ENCODE measurements at regions not wholly inside any gene's neighbourhood (a gene's known extent, or its start where the extent isn't known, plus 50 kb on each side); places are given as distances from the start of the nearest gene placed in this dataset.
A peak's percentile ranks its signal among the peaks of the same experiment; 100 is the strongest.

GRCh38 chr3:152060701-152061100, 187.3 kb downstream of the SUCNR1 start (continued):
- TF ChIP-seq, protein P1, sequence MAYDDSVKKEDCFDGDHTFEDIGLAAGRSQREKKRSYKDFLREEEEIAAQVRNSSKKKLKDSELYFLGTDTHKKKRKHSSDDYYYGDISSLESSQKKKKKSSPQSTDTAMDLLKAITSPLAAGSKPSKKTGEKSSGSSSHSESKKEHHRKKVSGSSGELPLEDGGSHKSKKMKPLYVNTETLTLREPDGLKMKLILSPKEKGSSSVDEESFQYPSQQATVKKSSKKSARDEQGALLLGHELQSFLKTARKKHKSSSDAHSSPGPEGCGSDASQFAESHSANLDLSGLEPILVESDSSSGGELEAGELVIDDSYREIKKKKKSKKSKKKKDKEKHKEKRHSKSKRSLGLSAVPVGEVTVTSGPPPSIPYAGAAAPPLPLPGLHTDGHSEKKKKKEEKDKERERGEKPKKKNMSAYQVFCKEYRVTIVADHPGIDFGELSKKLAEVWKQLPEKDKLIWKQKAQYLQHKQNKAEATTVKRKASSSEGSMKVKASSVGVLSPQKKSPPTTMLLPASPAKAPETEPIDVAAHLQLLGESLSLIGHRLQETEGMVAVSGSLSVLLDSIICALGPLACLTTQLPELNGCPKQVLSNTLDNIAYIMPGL (CRISPR knock-in tag; IDR thresholded peaks at IDR 0.05) = no peak
- TF ChIP-seq GTF2I (CRISPR knock-in tag; conservative IDR thresholded peaks at IDR 0.05) = no peak
- no peak for TF ChIP-seq KAT7 (CRISPR knock-in tag; IDR thresholded peaks at IDR 0.05; ENCODE audit: borderline replicate concordance)
- no peak for TF ChIP-seq TEAD1 (CRISPR knock-in tag; IDR thresholded peaks at IDR 0.05)
- no peak for TF ChIP-seq SMAD4 (CRISPR knock-in tag; IDR thresholded peaks at IDR 0.05)
- no peak for TF ChIP-seq FOXP1 (CRISPR knock-in tag; IDR thresholded peaks at IDR 0.05; ENCODE audit: borderline replicate concordance)
- TF ChIP-seq, protein P2, sequence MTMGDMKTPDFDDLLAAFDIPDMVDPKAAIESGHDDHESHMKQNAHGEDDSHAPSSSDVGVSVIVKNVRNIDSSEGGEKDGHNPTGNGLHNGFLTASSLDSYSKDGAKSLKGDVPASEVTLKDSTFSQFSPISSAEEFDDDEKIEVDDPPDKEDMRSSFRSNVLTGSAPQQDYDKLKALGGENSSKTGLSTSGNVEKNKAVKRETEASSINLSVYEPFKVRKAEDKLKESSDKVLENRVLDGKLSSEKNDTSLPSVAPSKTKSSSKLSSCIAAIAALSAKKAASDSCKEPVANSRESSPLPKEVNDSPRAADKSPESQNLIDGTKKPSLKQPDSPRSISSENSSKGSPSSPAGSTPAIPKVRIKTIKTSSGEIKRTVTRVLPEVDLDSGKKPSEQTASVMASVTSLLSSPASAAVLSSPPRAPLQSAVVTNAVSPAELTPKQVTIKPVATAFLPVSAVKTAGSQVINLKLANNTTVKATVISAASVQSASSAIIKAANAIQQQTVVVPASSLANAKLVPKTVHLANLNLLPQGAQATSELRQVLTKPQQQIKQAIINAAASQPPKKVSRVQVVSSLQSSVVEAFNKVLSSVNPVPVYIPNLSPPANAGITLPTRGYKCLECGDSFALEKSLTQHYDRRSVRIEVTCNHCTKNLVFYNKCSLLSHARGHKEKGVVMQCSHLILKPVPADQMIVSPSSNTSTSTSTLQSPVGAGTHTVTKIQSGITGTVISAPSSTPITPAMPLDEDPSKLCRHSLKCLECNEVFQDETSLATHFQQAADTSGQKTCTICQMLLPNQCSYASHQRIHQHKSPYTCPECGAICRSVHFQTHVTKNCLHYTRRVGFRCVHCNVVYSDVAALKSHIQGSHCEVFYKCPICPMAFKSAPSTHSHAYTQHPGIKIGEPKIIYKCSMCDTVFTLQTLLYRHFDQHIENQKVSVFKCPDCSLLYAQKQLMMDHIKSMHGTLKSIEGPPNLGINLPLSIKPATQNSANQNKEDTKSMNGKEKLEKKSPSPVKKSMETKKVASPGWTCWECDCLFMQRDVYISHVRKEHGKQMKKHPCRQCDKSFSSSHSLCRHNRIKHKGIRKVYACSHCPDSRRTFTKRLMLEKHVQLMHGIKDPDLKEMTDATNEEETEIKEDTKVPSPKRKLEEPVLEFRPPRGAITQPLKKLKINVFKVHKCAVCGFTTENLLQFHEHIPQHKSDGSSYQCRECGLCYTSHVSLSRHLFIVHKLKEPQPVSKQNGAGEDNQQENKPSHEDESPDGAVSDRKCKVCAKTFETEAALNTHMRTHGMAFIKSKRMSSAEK (CRISPR knock-in tag; IDR thresholded peaks at IDR 0.05; ENCODE audit: borderline replicate concordance) = no peak
- no peak for TF ChIP-seq FOXJ3 (CRISPR knock-in tag; IDR thresholded peaks at IDR 0.05; ENCODE audit: borderline replicate concordance)

GRCh38 chr3:152061296-152061695, 187.9 kb downstream of the SUCNR1 start:
- ChIA-PET POLR2A (no interaction called here), CTCF (no interaction called here)
- peaks cover 7% of the 10 kb centered on the region; the same call in 1 of the 2 replicates for H3K9me3 Mint-ChIP-seq
- peak; percentile 36; the same call in 1 of the 2 replicates for ATAC-seq
- peaks cover 15% of the 10 kb centered on the region for H3K4me1 Mint-ChIP-seq
- DNase-seq (ENCODE audit: low spot score) = no peak
- H3K4me3 Mint-ChIP-seq = no peak overlapping the region
- H3K36me3 Mint-ChIP-seq = no peaks in the 10 kb centered on the region
- H3K27me3 Mint-ChIP-seq (ENCODE audit: low read depth) = no peaks in the 10 kb centered on the region
- H3K27ac Mint-ChIP-seq = no peak overlapping the region
- TF ChIP-seq ZNF232 (CRISPR knock-in tag; IDR thresholded peaks at IDR 0.05) = no peak
- no peak for TF ChIP-seq NR1H2 (CRISPR knock-in tag; IDR thresholded peaks at IDR 0.05)
- TF ChIP-seq, protein P3, sequence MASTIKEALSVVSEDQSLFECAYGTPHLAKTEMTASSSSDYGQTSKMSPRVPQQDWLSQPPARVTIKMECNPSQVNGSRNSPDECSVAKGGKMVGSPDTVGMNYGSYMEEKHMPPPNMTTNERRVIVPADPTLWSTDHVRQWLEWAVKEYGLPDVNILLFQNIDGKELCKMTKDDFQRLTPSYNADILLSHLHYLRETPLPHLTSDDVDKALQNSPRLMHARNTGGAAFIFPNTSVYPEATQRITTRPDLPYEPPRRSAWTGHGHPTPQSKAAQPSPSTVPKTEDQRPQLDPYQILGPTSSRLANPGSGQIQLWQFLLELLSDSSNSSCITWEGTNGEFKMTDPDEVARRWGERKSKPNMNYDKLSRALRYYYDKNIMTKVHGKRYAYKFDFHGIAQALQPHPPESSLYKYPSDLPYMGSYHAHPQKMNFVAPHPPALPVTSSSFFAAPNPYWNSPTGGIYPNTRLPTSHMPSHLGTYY (CRISPR knock-in tag; IDR thresholded peaks at IDR 0.05) = no peak
- TF ChIP-seq SMAD3 (CRISPR knock-in tag; IDR thresholded peaks at IDR 0.05; ENCODE audit: borderline replicate concordance) = no peak
- no peak for TF ChIP-seq GABPB1 (CRISPR knock-in tag; IDR thresholded peaks at IDR 0.05)
- no peak for TF ChIP-seq PRRX2 (CRISPR knock-in tag; IDR thresholded peaks at IDR 0.05)
- TF ChIP-seq PRDM15 (CRISPR knock-in tag; IDR thresholded peaks at IDR 0.05) = no peak
- no peak for TF ChIP-seq TEAD1 (CRISPR knock-in tag; IDR thresholded peaks at IDR 0.05)
- no peak for TF ChIP-seq SP1 (CRISPR knock-in tag; conservative IDR thresholded peaks at IDR 0.05)
- TF ChIP-seq AFF4 (CRISPR knock-in tag; IDR thresholded peaks at IDR 0.05; ENCODE audit: borderline replicate concordance) = no peak
- no peak for TF ChIP-seq ZSCAN18 (CRISPR knock-in tag; IDR thresholded peaks at IDR 0.05)
